ENCODE measurements at regions not wholly inside any gene's neighbourhood (a gene's known extent, or its start where the extent isn't known, plus 50 kb on each side); places are given as distances from the start of the nearest gene placed in this dataset.

- no peaks in the 10 kb centered on the region for H3K9me3 ChIP-seq (ENCODE audit: control insufficient read depth in 5 of 5, low read length in 5 of 5)
- no peaks in the 10 kb centered on the region for H3K27me3 ChIP-seq (ENCODE audit: control insufficient read depth in 5 of 5, insufficient read depth in 4 of 5, low read length in 5 of 5)
- H3K27ac ChIP-seq (ENCODE audit: low read depth, low read length) = no peak overlapping the region
- no peak overlapping the region for H3K4me3 ChIP-seq (ENCODE audit: low read depth in 1 of 5, low read length in 5 of 5)
- H3K4me1 ChIP-seq (ENCODE audit: control insufficient read depth in 5 of 5, insufficient read depth in 5 of 5, low read length in 5 of 5) = peaks cover 0 to 8% (median 0%) of the 10 kb centered on the region in 5 donors
- no peak overlapping the region for H3K9ac ChIP-seq (ENCODE audit: low read length in 5 of 5)
- H3K36me3 ChIP-seq (ENCODE audit: control insufficient read depth in 5 of 5, insufficient read depth in 5 of 5, low read length in 5 of 5) = no peaks in the 10 kb centered on the region
Observed at GRCh38 chr5:74502479-74502950, 138.0 kb downstream of the ENC1 start.

DNA sequence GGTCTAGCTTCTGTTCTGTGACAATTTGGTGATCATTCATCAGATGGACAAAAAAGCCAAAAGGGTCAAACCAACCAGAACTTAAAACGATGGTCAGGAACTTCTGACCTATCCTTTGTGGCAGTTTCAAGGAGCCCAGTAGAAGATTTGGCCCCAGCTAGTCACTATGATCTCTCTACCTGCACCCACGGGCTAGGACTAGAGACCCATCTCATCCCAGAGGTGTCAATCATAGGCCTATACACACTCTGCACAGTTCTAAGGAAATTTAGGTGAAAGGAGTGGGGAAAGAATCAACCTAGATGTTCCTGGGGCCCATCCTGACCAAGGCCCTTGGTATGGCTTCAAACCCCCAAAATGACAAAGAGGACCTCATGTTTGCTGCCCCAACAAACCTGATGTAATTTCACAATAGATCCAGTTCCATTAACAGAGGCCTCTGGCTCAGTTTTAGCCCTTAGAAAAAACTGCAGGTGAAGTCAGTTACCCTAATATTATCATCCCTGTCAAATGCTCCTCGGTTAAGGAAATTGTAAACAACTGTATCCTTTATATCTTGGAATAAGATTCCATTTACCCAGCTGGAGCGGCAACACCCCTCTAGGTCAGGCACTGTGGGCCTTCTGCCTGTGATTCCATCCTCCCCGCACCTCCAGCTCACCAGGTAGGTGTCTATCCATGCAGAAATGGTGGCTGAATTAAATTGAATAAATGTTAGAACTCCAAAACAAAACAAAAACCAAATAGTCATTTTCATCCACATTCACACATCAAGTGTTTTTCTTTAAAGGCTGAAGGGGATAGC, 138.7 kb downstream of the ENC1 start:
- Histone ChIP-seq H3K9ac (ENCODE audit: low read length in 5 of 5) (no peak overlapping the region), H3K27me3 (ENCODE audit: control insufficient read depth in 5 of 5, insufficient read depth in 4 of 5, low read length in 5 of 5) (no peaks in the 10 kb centered on the region), H3K36me3 (ENCODE audit: control insufficient read depth in 5 of 5, insufficient read depth in 5 of 5, low read length in 5 of 5) (no peaks in the 10 kb centered on the region), H3K27ac (ENCODE audit: low read depth, low read length) (no peak overlapping the region), H3K4me3 (ENCODE audit: low read depth in 1 of 5, low read length in 5 of 5) (no peak overlapping the region), H3K4me1 (ENCODE audit: control insufficient read depth in 5 of 5, insufficient read depth in 5 of 5, low read length in 5 of 5) (peaks cover 0 to 8% (median 0%) of the 10 kb centered on the region in 5 donors), H3K9me3 (ENCODE audit: control insufficient read depth in 5 of 5, low read length in 5 of 5) (no peaks in the 10 kb centered on the region)

- H3K9me3 ChIP-seq (ENCODE audit: control insufficient read depth in 5 of 5, low read length in 5 of 5) = no peaks in the 10 kb centered on the region
- no peak overlapping the region for H3K9ac ChIP-seq (ENCODE audit: low read length in 5 of 5)
- H3K27ac ChIP-seq (ENCODE audit: low read depth, low read length) = no peak overlapping the region
- no peak overlapping the region for H3K4me3 ChIP-seq (ENCODE audit: low read depth in 1 of 5, low read length in 5 of 5)
- H3K36me3 ChIP-seq (ENCODE audit: control insufficient read depth in 5 of 5, insufficient read depth in 5 of 5, low read length in 5 of 5) = no peaks in the 10 kb centered on the region
- H3K27me3 ChIP-seq (ENCODE audit: control insufficient read depth in 5 of 5, insufficient read depth in 4 of 5, low read length in 5 of 5) = no peaks in the 10 kb centered on the region
- H3K4me1 ChIP-seq (ENCODE audit: control insufficient read depth in 5 of 5, insufficient read depth in 5 of 5, low read length in 5 of 5) = peaks cover 0 to 8% (median 0%) of the 10 kb centered on the region in 5 donors
Observed at GRCh38 chr5:74500110-74500917, 140.2 kb downstream of the ENC1 start.

GRCh38 chr5:74499256-74500050, 141.1 kb downstream of the ENC1 start:
- H3K27me3 ChIP-seq (ENCODE audit: control insufficient read depth in 5 of 5, insufficient read depth in 4 of 5, low read length in 5 of 5) = no peaks in the 10 kb centered on the region
- no peaks in the 10 kb centered on the region for H3K9me3 ChIP-seq (ENCODE audit: control insufficient read depth in 5 of 5, low read length in 5 of 5)
- peaks cover 0 to 8% (median 0%) of the 10 kb centered on the region in 5 donors for H3K4me1 ChIP-seq (ENCODE audit: control insufficient read depth in 5 of 5, insufficient read depth in 5 of 5, low read length in 5 of 5)
- no peak overlapping the region for H3K9ac ChIP-seq (ENCODE audit: low read length in 5 of 5)
- H3K36me3 ChIP-seq (ENCODE audit: control insufficient read depth in 5 of 5, insufficient read depth in 5 of 5, low read length in 5 of 5) = no peaks in the 10 kb centered on the region
- H3K4me3 ChIP-seq (ENCODE audit: low read depth in 1 of 5, low read length in 5 of 5) = no peak overlapping the region
- no peak overlapping the region for H3K27ac ChIP-seq (ENCODE audit: low read depth, low read length)

GRCh38 chr5:74497706-74498105, 142.8 kb downstream of the ENC1 start:
- Histone ChIP-seq H3K27me3 (ENCODE audit: control insufficient read depth in 5 of 5, insufficient read depth in 4 of 5, low read length in 5 of 5) (no peaks in the 10 kb centered on the region), H3K36me3 (ENCODE audit: control insufficient read depth in 5 of 5, insufficient read depth in 5 of 5, low read length in 5 of 5) (no peaks in the 10 kb centered on the region), H3K4me3 (ENCODE audit: low read depth in 1 of 5, low read length in 5 of 5) (no peak overlapping the region), H3K9me3 (ENCODE audit: control insufficient read depth in 5 of 5, low read length in 5 of 5) (no peaks in the 10 kb centered on the region), H3K27ac (ENCODE audit: low read depth, low read length) (no peak overlapping the region), H3K9ac (ENCODE audit: low read length in 5 of 5) (no peak overlapping the region), H3K4me1 (ENCODE audit: control insufficient read depth in 5 of 5, insufficient read depth in 5 of 5, low read length in 5 of 5) (peaks cover 0 to 8% (median 0%) of the 10 kb centered on the region in 5 donors)

DNA sequence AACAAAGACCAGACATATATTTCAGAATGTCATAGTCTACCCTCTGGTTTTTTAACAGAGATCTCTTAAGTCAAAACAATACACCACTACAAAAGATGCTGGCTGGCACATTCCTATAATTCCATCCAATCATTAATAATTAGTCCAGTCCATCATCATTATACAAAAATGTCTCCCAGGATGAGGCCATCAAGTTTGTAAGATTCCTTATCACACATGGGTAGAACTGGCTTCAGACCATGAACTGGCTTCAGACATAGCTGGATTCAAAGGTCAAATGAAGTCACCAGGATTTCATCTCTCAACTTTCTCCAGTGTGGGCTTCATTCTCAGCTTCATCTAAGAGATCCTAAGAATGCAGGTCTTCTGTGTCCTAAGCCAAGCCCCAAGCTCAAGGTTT, 147.1 kb downstream of the ENC1 start:
- H3K27ac ChIP-seq (ENCODE audit: low read depth, low read length) = no peak overlapping the region
- no peak overlapping the region for H3K9ac ChIP-seq (ENCODE audit: low read length in 5 of 5)
- no peaks in the 10 kb centered on the region for H3K27me3 ChIP-seq (ENCODE audit: control insufficient read depth in 5 of 5, insufficient read depth in 4 of 5, low read length in 5 of 5)
- H3K9me3 ChIP-seq (ENCODE audit: control insufficient read depth in 5 of 5, low read length in 5 of 5) = no peaks in the 10 kb centered on the region
- no peak overlapping the region for H3K4me3 ChIP-seq (ENCODE audit: low read depth in 1 of 5, low read length in 5 of 5)
- H3K36me3 ChIP-seq (ENCODE audit: control insufficient read depth in 5 of 5, insufficient read depth in 5 of 5, low read length in 5 of 5) = no peaks in the 10 kb centered on the region
- no peaks in the 10 kb centered on the region for H3K4me1 ChIP-seq (ENCODE audit: control insufficient read depth in 5 of 5, insufficient read depth in 5 of 5, low read length in 5 of 5)

DNA sequence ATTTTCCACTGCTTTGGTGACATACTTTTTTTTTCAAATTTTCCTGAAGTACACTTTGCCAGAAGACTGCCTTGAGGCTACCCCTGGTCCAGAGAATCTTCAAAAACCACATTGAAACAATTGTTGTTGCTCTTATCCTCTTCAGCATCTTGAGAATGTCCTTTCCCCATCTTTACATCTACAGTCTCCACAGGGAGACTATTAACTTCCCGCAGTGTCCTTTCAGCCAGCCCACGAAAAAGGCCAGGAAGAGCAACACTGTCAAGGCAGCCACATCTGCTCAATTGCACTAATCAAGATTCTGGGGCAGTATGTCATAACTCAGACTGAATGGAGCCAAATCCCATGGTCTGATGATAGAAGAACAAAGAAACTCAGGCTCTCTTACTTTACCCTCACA, 148.3 kb downstream of the ENC1 start:
- H3K4me1 ChIP-seq (ENCODE audit: control insufficient read depth in 5 of 5, insufficient read depth in 5 of 5, low read length in 5 of 5) = no peaks in the 10 kb centered on the region
- H3K9me3 ChIP-seq (ENCODE audit: control insufficient read depth in 5 of 5, low read length in 5 of 5) = no peaks in the 10 kb centered on the region
- no peak overlapping the region for H3K27ac ChIP-seq (ENCODE audit: low read depth, low read length)
- no peak overlapping the region for H3K4me3 ChIP-seq (ENCODE audit: low read depth in 1 of 5, low read length in 5 of 5)
- H3K36me3 ChIP-seq (ENCODE audit: control insufficient read depth in 5 of 5, insufficient read depth in 5 of 5, low read length in 5 of 5) = no peaks in the 10 kb centered on the region
- no peaks in the 10 kb centered on the region for H3K27me3 ChIP-seq (ENCODE audit: control insufficient read depth in 5 of 5, insufficient read depth in 4 of 5, low read length in 5 of 5)
- H3K9ac ChIP-seq (ENCODE audit: low read length in 5 of 5) = no peak overlapping the region

DNA sequence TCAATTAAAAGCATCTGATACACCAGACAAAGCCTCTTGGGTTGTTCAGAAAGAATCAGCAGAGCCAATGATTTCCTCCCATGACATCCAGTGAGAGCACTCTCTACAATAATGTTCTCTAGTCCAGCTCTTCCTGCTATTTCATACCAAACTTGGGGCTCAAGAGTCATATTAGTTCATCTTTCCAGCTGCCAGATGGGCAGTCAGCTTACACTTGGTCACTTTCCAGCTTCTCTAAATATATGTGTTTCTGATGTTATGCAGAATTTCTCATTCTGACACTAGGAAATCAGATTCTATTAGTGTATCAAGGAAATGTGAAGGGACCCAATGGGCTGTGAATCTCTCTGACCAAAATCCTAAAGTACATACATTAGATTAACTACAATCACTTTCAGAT, 148.9 kb downstream of the ENC1 start:
- Histone ChIP-seq H3K9me3 (ENCODE audit: control insufficient read depth in 5 of 5, low read length in 5 of 5) (no peaks in the 10 kb centered on the region), H3K9ac (ENCODE audit: low read length in 5 of 5) (no peak overlapping the region)

GRCh38 chr5:74490814-74491213, 149.7 kb downstream of the ENC1 start:
- H3K4me3 ChIP-seq (ENCODE audit: low read depth in 1 of 5, low read length in 5 of 5) = no peak overlapping the region
- H3K9me3 ChIP-seq (ENCODE audit: control insufficient read depth in 5 of 5, low read length in 5 of 5) = no peaks in the 10 kb centered on the region
- H3K9ac ChIP-seq (ENCODE audit: low read length in 5 of 5) = no peak overlapping the region
- H3K4me1 ChIP-seq (ENCODE audit: control insufficient read depth in 5 of 5, insufficient read depth in 5 of 5, low read length in 5 of 5) = no peaks in the 10 kb centered on the region
- H3K27ac ChIP-seq (ENCODE audit: low read depth, low read length) = no peak overlapping the region
- no peaks in the 10 kb centered on the region for H3K36me3 ChIP-seq (ENCODE audit: control insufficient read depth in 5 of 5, insufficient read depth in 5 of 5, low read length in 5 of 5)
- no peaks in the 10 kb centered on the region for H3K27me3 ChIP-seq (ENCODE audit: control insufficient read depth in 5 of 5, insufficient read depth in 4 of 5, low read length in 5 of 5)

More for the DNA sequence above, 148.9 kb downstream of the ENC1 start:
- H3K4me1 ChIP-seq (ENCODE audit: control insufficient read depth in 5 of 5, insufficient read depth in 5 of 5, low read length in 5 of 5) = no peaks in the 10 kb centered on the region
- H3K27ac ChIP-seq (ENCODE audit: low read depth, low read length) = no peak overlapping the region
- no peaks in the 10 kb centered on the region for H3K36me3 ChIP-seq (ENCODE audit: control insufficient read depth in 5 of 5, insufficient read depth in 5 of 5, low read length in 5 of 5)
- H3K27me3 ChIP-seq (ENCODE audit: control insufficient read depth in 5 of 5, insufficient read depth in 4 of 5, low read length in 5 of 5) = no peaks in the 10 kb centered on the region
- no peak overlapping the region for H3K4me3 ChIP-seq (ENCODE audit: low read depth in 1 of 5, low read length in 5 of 5)

All from subcutaneous abdominal adipose tissue (tissue), 5 donors.